Inflammatory macrophage (primary cell): ENCODE measurements at regions not wholly inside any gene's neighbourhood (a gene's known extent, or its start where the extent isn't known, plus 50 kb on each side); places are given as distances from the start of the nearest gene placed in this dataset.

ENCODE experiments used
- DNase-seq, 2 donors: peaks; one replicate each; pipeline ENCODE4 v3.0.0-alpha.2; 2020 to 2022

- DNase-seq: peak; percentile 15 to 63
Observed at GRCh38 chr6:134739299-134740026, 210.4 kb downstream of the ALDH8A1 start.

- peak; percentile 44 to 70 for DNase-seq
Observed at GRCh38 chr6:134738211-134738885, 211.6 kb downstream of the ALDH8A1 start.

DNA sequence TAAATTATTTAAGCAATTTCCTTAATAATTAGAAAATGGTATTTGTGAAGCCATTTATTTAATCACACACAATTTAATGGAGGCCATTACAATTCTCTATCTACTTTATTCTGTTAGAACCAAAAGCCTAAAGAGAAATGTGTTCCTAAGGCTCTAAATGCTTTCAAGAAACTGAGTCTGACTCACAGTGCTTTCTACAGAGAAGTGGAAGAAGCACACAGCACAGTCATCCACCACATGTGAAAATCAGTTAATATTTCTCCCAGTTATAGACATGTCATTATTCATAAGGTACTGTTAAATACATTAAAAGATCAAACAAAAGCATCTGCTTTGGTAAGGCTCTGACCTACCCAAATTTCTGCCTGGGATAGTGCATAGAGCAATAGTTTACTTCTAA is 214.4 kb downstream of the ALDH8A1 start:
- DNase-seq: peak in 1 of 2 donors; percentile 28

DNA sequence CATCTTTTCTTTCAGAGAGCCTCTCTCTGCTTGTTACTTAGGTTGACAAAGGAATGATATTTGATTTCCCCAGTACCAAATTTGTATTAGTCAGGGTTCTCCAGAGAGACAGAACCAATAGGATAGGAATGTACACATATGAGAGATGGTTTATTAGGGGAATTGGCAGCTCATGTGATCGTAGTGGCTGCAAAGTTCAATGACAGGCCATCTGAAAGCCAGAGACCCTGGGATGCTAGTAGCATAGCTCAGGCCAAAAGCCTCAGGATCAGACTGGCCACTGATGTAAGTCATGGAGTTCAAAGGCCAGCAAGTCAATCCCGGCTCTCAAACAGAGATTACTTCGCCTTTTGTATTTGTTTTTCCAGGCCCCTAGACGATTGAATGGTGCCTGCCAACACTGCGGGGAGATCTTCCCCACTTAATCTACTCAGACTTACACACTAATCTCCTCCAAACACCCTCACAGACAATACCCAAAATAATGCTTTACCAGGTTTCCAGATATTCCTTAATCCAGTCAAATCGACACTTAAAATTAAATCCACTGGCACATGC is 215.5 kb downstream of the ALDH8A1 start:
- DNase-seq: no peak

GRCh38 chr6:134733801-134734200 is 216.1 kb downstream of the ALDH8A1 start:
- DNase-seq: peak; percentile 79 to 95

DNA sequence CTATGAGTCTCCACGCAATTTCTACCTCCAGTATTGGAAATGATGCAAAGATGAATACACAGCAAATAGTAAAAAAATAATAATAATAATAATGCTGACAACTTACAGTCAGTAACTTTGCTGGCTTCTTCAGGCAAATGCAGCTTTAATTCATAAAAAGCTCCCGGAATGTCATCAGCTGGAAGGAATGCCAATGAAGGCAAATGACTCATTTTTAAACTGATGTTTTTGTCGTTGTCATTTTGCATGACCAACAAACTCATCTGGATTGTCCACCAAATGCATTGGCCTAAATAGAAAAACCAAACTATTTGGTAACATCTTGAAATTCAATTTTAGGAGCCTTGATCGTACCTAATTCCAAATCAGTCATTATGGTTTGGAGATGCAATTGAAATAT is 217.1 kb downstream of the ALDH8A1 start:
- no peak for DNase-seq

- no peak for DNase-seq
Observed at GRCh38 chr6:134731615-134732014, 218.3 kb downstream of the ALDH8A1 start.

- DNase-seq: no peak
Observed at GRCh38 chr6:134730013-134730412, 219.9 kb downstream of the ALDH8A1 start.

- no peak for DNase-seq
Observed at GRCh38 chr6:134729561-134729960, 220.3 kb downstream of the ALDH8A1 start.

DNA sequence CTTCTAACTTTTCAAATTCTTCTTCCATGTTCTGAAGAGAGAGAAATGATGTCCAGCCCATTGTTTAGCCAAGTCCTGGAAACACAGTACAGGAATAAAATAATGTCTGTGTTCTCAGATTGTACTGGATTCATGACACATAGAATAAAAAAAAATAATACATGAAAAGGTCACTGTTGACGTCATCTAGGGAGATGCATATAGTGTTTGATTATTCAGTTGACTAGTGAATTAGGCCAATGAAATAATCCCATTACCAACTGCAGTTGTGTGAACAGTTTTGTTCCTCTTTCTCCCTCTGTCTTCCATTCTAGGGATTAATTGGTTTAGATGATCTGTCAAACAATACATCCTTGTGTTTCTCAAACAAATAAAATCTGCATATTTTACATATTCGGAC is 222.8 kb downstream of the ALDH8A1 start:
- no peak for DNase-seq

- no peak for DNase-seq
Observed at GRCh38 chr6:134725590-134725989, 224.3 kb downstream of the ALDH8A1 start.

GRCh38 chr6:134724771-134725340 is 225.0 kb downstream of the ALDH8A1 start:
- peak; percentile 53 to 54 for DNase-seq

GRCh38 chr6:134723081-134723871 is 226.6 kb downstream of the ALDH8A1 start:
- no peak for DNase-seq

DNA sequence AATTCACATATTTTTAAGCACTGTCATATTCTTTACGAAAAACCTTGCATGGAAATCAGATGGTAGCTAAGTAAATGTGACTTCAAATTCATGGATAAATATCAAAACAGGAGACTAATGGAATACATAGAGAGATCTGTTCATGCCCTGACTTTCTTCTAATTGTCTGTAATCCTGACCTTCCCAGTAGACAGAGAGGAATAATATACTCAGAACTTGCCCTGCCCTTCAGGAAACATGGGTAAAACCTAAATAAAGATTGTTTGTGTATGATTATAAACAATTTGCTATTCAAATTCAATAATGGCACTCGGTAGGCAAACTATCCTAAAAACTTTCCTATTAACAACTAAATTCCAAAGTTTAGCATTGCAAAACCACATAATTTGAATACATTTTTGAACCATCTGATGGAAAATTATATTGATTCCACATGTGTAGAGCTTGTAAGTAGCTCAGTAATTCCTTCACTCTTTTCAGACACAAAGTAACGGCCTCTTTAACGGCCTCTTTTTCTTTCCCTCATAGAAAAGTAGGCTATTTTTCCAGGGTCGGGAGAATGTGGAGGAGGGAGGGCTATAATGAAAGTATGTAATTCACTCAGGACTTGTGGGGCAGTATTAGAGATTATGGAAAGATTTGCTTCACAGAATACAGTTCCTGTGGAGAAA is 227.6 kb downstream of the ALDH8A1 start:
- no peak for DNase-seq

DNA sequence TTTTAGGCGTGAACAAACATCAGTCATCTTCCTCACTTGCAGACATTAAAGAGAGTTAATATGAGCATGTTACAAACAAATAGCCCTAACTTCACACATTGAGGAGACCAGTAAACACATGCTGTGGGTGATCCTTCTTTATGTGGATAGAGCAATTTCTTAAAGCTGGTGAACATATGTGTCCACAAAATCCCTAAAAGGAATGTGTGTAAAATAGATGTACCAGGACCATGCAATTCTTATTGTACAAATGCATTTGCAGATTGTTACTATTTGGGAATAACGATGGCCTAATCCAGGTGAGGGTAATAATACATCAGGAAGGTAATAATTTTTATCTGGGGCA is 228.9 kb downstream of the ALDH8A1 start:
- DNase-seq: no peak

GRCh38 chr6:134720353-134721059 is 229.4 kb downstream of the ALDH8A1 start:
- peak; percentile 93 to 94 for DNase-seq

- DNase-seq: peak in 1 of 2 donors; percentile 19
Observed at GRCh38 chr6:134719911-134720310, 230.0 kb downstream of the ALDH8A1 start.

GRCh38 chr6:134719286-134719685 is 230.6 kb downstream of the ALDH8A1 start:
- DNase-seq: no peak

GRCh38 chr6:134714679-134715078 is 235.2 kb downstream of the ALDH8A1 start:
- DNase-seq: peak; percentile 5 to 49

DNA sequence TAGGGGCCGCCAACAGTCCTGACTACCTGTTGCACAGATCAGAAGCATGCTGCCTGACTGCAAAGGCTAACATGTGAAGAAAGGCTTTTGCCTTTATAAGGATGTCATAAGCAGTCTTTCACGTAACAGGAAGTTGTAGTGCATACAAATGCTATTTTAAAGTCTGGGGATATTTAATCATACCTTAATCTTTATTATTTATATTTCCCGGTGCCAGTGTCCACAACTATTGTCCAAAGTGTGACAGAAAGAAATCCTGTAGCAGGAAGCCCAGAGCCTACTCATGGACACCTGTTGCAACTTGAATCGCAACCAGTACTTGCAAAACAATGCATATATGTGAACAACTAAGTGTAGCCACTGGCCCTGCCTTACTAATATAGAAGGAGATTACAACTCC is 235.8 kb downstream of the ALDH8A1 start:
- DNase-seq: peak; percentile 29 to 54

GRCh38 chr6:134712311-134712710 is 237.6 kb downstream of the ALDH8A1 start:
- DNase-seq: peak in 1 of 2 donors; percentile 54

- no peak for DNase-seq
Observed at GRCh38 chr6:134708079-134708478, 241.8 kb downstream of the ALDH8A1 start.
